HepG2 (cell line): ENCODE measurements at regions not wholly inside any gene's neighbourhood (a gene's known extent, or its start where the extent isn't known, plus 50 kb on each side); places are given as distances from the start of the nearest gene placed in this dataset.

ENCODE experiments used
- ATAC-seq: fragments of 200-7000 bp; cut with Tn5 transposase; 3 replicates; pipeline ENCODE4 v1.9.1; 2020; ENCODE audit warnings: mild to moderate bottlenecking, moderate library complexity
- BruUV-seq: library from RNA; stranded (reverse); fragments of 400-500 nt; replicated peaks from 2 replicates; lab custom pipeline; 2021; lab: Mats Ljungman, UMichigan
- CTCF ChIA-PET: fragments of 300-600 bp; formaldehyde crosslinking; extraction: SDS; loops from one replicate; lab custom pipeline; 2021; ENCODE audit warnings: low total read pairs, inconsistent platforms, low intra/inter-chr PET ratio; lab: Yijun Ruan, JAX
- POLR2A ChIA-PET: fragments of 350-600 bp; sonication (Branson Sonifier 250); formaldehyde crosslinking; loops from one replicate; lab custom pipeline; 2020; ENCODE audit warnings: antibody characterized with exemption, inconsistent platforms; lab: Yijun Ruan, JAX
- DNase-seq: peaks from one replicate; pipeline ENCODE4 v3.0.0-alpha.2; 2015; ENCODE audit warnings: low spot score
- FAIRE-seq: peaks from 3 replicates; lab custom pipeline; 2011; peaks lifted over from hg19 to GRCh38; lab: Jason Lieb, UNC
- H2AFZ ChIP-seq: one replicate; pipeline ENCODE4 v1.6.1; 2011; ENCODE audit warnings: low read length, inconsistent platforms
- H3K27ac ChIP-seq: fragments of 300-600 bp; 3 replicates; pipeline ENCODE4 v1.8.0; 2011; ENCODE audit warnings: mixed run types, mild to moderate bottlenecking, mixed read lengths, low read length, inconsistent platforms; ENCODE audit not compliant: insufficient read depth; ENCODE audit errors: extremely low read length
- H3K27me3 ChIP-seq, 2 experiments: fragments of 200-600 bp in 1 of 2; 2 replicates in 1 of 2; 3 replicates in 1 of 2; pipeline versions ENCODE4 v1.6.0 to v1.8.0; 2011; ENCODE audit warnings: low read length in 2 of 2, mild to moderate bottlenecking in 2 of 2, moderate library complexity in 2 of 2, inconsistent platforms in 1 of 2; ENCODE audit not compliant: insufficient read depth in 2 of 2, control insufficient read depth in 1 of 2
- H3K36me3 ChIP-seq, 2 experiments: fragments of 200-600 bp in 1 of 2; replicated peaks in 1 of 2; 2 replicates in 1 of 2; 3 replicates in 1 of 2; pipeline versions ENCODE4 v1.5.1 to v1.8.0; 2011; ENCODE audit warnings: low read length in 2 of 2, inconsistent platforms in 1 of 2; ENCODE audit not compliant: insufficient read depth in 2 of 2, control insufficient read depth in 1 of 2
- H3K4me1 ChIP-seq: 2 replicates; pipeline ENCODE4 v1.5.1; 2012; ENCODE audit warnings: low read length, inconsistent platforms; ENCODE audit not compliant: insufficient read depth
- H3K4me2 ChIP-seq: 2 replicates; pipeline ENCODE4 v1.6.0; 2011; ENCODE audit warnings: low read depth, low read length, inconsistent platforms
- H3K4me3 ChIP-seq, 3 experiments: fragments of 200-600 bp in 1 of 3; sonication (generic), shearing (Covaris generic) in 1 of 3; replicated peaks in 1 of 3; 2 replicates each; pipeline ENCODE4 v1.5.1; 2011 to 2016; ENCODE audit warnings: low read length in 3 of 3, inconsistent platforms in 2 of 3, low read depth in 2 of 3, mild to moderate bottlenecking in 2 of 3, control low read depth in 1 of 3, mixed read lengths in 1 of 3; ENCODE audit not compliant: insufficient read depth in 1 of 3
- H3K79me2 ChIP-seq: one replicate; pipeline ENCODE4 v1.6.1; 2011; ENCODE audit warnings: low read length, inconsistent platforms; ENCODE audit not compliant: insufficient read depth
- H3K9ac ChIP-seq: 2 replicates; pipeline ENCODE4 v1.6.0; 2011; ENCODE audit warnings: mild to moderate bottlenecking, low read depth, low read length, inconsistent platforms; ENCODE audit not compliant: insufficient read depth
- H3K9me3 ChIP-seq: 2 replicates; pipeline ENCODE4 v1.5.1; 2012; ENCODE audit warnings: mild to moderate bottlenecking, low read length
- H4K20me1 ChIP-seq: 2 replicates; pipeline ENCODE4 v1.6.0; 2011; ENCODE audit warnings: inconsistent platforms, mild to moderate bottlenecking, low read length, moderate library complexity; ENCODE audit not compliant: insufficient read depth
- ATF7 ChIP-seq, 2 experiments: fragments of 450-650 bp in 1 of 2; sonication (generic) in 1 of 2; formaldehyde crosslinking in 1 of 2; IDR thresholded peaks; 2 replicates each; pipeline versions ENCODE4 v1.4.0 to v1.6.1; 2016 to 2020; ENCODE audit warnings: antibody characterized with exemption in 1 of 2, mild to moderate bottlenecking in 1 of 2, missing genetic modification reagents in 1 of 2
- BCL6 ChIP-seq: IDR thresholded peaks from 2 replicates; pipeline ENCODE4 v1.6.1; 2016; ENCODE audit warnings: missing genetic modification reagents, missing compliant biosample characterization
- MED1 ChIP-seq: sonication (generic); formaldehyde crosslinking; IDR thresholded peaks from 2 replicates; pipeline ENCODE4 v1.4.0; 2020; ENCODE audit warnings: missing genetic modification reagents
- NCOA1 ChIP-seq: sonication (generic); formaldehyde crosslinking; IDR thresholded peaks from 2 replicates; pipeline ENCODE4 v1.9.0; 2021; ENCODE audit warnings: missing genetic modification reagents
- NR2C2 ChIP-seq: sonication (generic); formaldehyde crosslinking; IDR thresholded peaks from 2 replicates; pipeline ENCODE4 v1.4.0; 2020; ENCODE audit warnings: missing genetic modification reagents, mild to moderate bottlenecking, moderate library complexity, borderline replicate concordance
- NR2F2 ChIP-seq: IDR thresholded peaks from 2 replicates; pipeline ENCODE4 v1.6.1; 2012; ENCODE audit warnings: low read depth, inconsistent platforms, borderline replicate concordance
- PAF1 ChIP-seq: IDR thresholded peaks from 2 replicates; pipeline ENCODE4 v1.6.1; 2016; ENCODE audit warnings: missing genetic modification reagents, missing compliant biosample characterization
- PHF5A ChIP-seq: IDR thresholded peaks from one replicate; pipeline ENCODE4 v1.6.1; 2018; ENCODE audit warnings: low read depth, missing genetic modification reagents; ENCODE audit not compliant: unreplicated experiment
- POLR2AphosphoS5 ChIP-seq: IDR thresholded peaks from 2 replicates; pipeline ENCODE4 v1.6.1; 2012; ENCODE audit warnings: low read depth, low read length
- SP2 ChIP-seq: sonication (generic); formaldehyde crosslinking; IDR thresholded peaks from 2 replicates; pipeline ENCODE4 v1.5.1; 2020; ENCODE audit warnings: mild to moderate bottlenecking, missing genetic modification reagents
- SSRP1 ChIP-seq: IDR thresholded peaks from 2 replicates; pipeline ENCODE4 v1.6.1; 2016; ENCODE audit warnings: control low read depth
- ZNF572 ChIP-seq: sonication (generic); formaldehyde crosslinking; IDR thresholded peaks from 2 replicates; pipeline ENCODE4 v1.5.1; 2020; ENCODE audit warnings: mild to moderate bottlenecking, missing genetic modification reagents
- ZNF83 ChIP-seq: sonication (generic); formaldehyde crosslinking; IDR thresholded peaks from 2 replicates; pipeline ENCODE4 v1.4.0; 2020; ENCODE audit warnings: missing genetic modification reagents, mild to moderate bottlenecking, borderline replicate concordance
- WGBS: methylation state at CpG from one replicate; pipeline ENCODE4 v1.1.6; 2017; ENCODE audit warnings: low lambda C conversion rate; 5-methylcytosine and 5-hydroxymethylcytosine counted together
- in situ Hi-C: cut with HindIII; loops from 2 replicates; pipeline ENCODE4 v1.10.0; 2017; ENCODE audit warnings: low pct_unique_long_range_greater_than_20kb; ENCODE audit not compliant: extremely low pct_ligation_motif_present
- intact Hi-C: fragments of 100-400 bp; cut with micrococcal nuclease; formaldehyde crosslinking; loops from one replicate; pipeline ENCODE4 v1.10.0; 2022; ENCODE audit not compliant: unreplicated experiment
- TF ChIP-seq, protein P1 (sequence below): sonication (generic); formaldehyde crosslinking; conservative IDR thresholded peaks from 2 replicates; pipeline ENCODE4 v1.4.0; 2020; ENCODE audit warnings: missing genetic modification reagents
- TF ChIP-seq, protein P2 (sequence below): IDR thresholded peaks from 2 replicates; pipeline ENCODE4 v1.6.1; 2016; ENCODE audit warnings: low read depth
- TF ChIP-seq, protein P3 (sequence below): sonication (generic); formaldehyde crosslinking; IDR thresholded peaks from 2 replicates; pipeline ENCODE4 v1.4.0; 2020; ENCODE audit warnings: missing genetic modification reagents
- TF ChIP-seq, protein P4 (sequence below): sonication (generic); formaldehyde crosslinking; IDR thresholded peaks from 2 replicates; pipeline ENCODE4 v1.4.0; 2020; ENCODE audit warnings: mild to moderate bottlenecking, missing genetic modification reagents

DNA sequence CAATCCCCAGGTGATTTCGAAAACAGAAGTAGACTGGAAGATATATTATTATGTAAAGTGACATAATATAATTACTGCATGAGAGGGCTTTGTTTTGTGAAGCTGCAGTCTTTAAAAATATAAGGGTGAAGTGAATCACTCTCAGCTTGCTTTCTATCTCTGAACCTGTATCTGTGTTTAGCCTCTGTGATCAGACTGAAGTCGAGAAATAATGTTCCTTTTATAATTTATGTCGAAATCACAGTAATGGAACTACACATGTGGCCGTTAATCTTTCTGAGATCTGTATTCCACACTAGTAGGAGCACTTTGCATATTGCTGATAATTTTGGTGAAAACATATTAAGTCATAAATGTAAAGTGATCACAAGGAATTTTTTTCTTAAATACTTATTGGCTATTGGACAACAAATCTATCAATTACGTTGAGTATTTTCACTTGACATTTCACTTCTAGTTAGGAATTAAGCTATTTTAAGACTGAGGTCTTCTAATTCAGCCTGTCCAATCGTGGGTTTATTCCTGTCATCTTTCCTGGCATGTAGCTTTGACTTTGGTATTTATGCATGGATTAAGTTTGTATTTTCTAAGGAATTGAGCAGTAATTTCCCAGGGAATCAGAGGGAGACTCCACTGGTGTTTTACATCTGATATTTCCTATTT is 268.2 kb upstream of the POT1 start:
- ChIA-PET POLR2A (no interaction called here), CTCF (no interaction called here)
- H3K4me3 ChIP-seq: no peak overlapping the region
- peaks cover 12% of the 10 kb centered on the region; the same call in 1 of the 2 replicates for H3K9me3 ChIP-seq
- H3K36me3 ChIP-seq: no peaks in the 10 kb centered on the region
- no peak overlapping the region for H3K9ac ChIP-seq
- intact Hi-C loops: no loop called here
- no peak overlapping the region for H2AFZ ChIP-seq
- no peak overlapping the region for H3K27ac ChIP-seq
- no peaks in the 10 kb centered on the region for H4K20me1 ChIP-seq
- BruUV-seq: no TSS peak
- ATAC-seq: no peak
- DNase-seq: no peak
- no peak for FAIRE-seq
- H3K4me1 ChIP-seq: no peaks in the 10 kb centered on the region
- 2% methylated on average over 6 of the region's 6 CpGs for WGBS
- no peak overlapping the region for H3K4me2 ChIP-seq
- TF ChIP-seq BCL6 (CRISPR knock-in tag) (no peak), ZNF572 (no peak), SSRP1 (CRISPR knock-in tag) (no peak), ATF7 (IDR thresholded peaks at IDR 0.05) (no peak), ATF7 (CRISPR knock-in tag; IDR thresholded peaks at IDR 0.05) (no peak), PAF1 (no peak), NR2F2 (no peak), MED1 (CRISPR knock-in tag) (no peak), POLR2AphosphoS5 (no peak), NR2C2 (CRISPR knock-in tag) (no peak), NCOA1 (CRISPR knock-in tag) (no peak), SP2 (no peak), ZNF83 (CRISPR knock-in tag) (no peak), PHF5A (CRISPR knock-in tag) (no peak)
- TF ChIP-seq, protein P1, sequence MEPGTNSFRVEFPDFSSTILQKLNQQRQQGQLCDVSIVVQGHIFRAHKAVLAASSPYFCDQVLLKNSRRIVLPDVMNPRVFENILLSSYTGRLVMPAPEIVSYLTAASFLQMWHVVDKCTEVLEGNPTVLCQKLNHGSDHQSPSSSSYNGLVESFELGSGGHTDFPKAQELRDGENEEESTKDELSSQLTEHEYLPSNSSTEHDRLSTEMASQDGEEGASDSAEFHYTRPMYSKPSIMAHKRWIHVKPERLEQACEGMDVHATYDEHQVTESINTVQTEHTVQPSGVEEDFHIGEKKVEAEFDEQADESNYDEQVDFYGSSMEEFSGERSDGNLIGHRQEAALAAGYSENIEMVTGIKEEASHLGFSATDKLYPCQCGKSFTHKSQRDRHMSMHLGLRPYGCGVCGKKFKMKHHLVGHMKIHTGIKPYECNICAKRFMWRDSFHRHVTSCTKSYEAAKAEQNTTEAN (CRISPR knock-in tag): no peak
- TF ChIP-seq, protein P2, sequence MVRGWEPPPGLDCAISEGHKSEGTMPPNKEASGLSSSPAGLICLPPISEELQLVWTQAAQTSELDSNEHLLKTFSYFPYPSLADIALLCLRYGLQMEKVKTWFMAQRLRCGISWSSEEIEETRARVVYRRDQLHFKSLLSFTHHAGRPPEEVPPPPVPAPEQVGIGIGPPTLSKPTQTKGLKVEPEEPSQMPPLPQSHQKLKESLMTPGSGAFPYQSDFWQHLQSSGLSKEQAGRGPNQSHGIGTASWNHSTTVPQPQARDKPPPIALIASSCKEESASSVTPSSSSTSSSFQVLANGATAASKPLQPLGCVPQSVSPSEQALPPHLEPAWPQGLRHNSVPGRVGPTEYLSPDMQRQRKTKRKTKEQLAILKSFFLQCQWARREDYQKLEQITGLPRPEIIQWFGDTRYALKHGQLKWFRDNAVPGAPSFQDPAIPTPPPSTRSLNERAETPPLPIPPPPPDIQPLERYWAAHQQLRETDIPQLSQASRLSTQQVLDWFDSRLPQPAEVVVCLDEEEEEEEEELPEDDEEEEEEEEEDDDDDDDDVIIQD: no peak
- TF ChIP-seq, protein P3, sequence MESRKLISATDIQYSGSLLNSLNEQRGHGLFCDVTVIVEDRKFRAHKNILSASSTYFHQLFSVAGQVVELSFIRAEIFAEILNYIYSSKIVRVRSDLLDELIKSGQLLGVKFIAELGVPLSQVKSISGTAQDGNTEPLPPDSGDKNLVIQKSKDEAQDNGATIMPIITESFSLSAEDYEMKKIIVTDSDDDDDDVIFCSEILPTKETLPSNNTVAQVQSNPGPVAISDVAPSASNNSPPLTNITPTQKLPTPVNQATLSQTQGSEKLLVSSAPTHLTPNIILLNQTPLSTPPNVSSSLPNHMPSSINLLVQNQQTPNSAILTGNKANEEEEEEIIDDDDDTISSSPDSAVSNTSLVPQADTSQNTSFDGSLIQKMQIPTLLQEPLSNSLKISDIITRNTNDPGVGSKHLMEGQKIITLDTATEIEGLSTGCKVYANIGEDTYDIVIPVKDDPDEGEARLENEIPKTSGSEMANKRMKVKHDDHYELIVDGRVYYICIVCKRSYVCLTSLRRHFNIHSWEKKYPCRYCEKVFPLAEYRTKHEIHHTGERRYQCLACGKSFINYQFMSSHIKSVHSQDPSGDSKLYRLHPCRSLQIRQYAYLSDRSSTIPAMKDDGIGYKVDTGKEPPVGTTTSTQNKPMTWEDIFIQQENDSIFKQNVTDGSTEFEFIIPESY: no peak
- TF ChIP-seq, protein P4, sequence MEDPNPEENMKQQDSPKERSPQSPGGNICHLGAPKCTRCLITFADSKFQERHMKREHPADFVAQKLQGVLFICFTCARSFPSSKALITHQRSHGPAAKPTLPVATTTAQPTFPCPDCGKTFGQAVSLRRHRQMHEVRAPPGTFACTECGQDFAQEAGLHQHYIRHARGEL (CRISPR knock-in tag): no peak
- in situ Hi-C loops: no loop called here
- no peaks in the 10 kb centered on the region for H3K27me3 ChIP-seq
- H3K79me2 ChIP-seq: no peaks in the 10 kb centered on the region
